ENCODE measurements at regions not wholly inside any gene's neighbourhood (a gene's known extent, or its start where the extent isn't known, plus 50 kb on each side); places are given as distances from the start of the nearest gene placed in this dataset.
"Not testable (repeated sequence)": the region's sequence is repeated elsewhere in the genome, so short reads cannot be mapped to it uniquely, and the experiment has no call there.

- H3K4me3 ChIP-seq (ENCODE audit: low read length) = no peak overlapping the region
- H3K27ac ChIP-seq (ENCODE audit: low read length) = no peak overlapping the region
- no peaks in the 10 kb centered on the region for H3K9me3 ChIP-seq (replicated peaks; ENCODE audit: control insufficient read depth, low read depth, low read length)
- no peaks in the 10 kb centered on the region for H3K4me1 ChIP-seq (ENCODE audit: control insufficient read depth, insufficient read depth, low read length)
- no peak for DNase-seq
- H3K27me3 ChIP-seq (ENCODE audit: control insufficient read depth, insufficient read depth, low read length) = no peaks in the 10 kb centered on the region
- H3K36me3 ChIP-seq (ENCODE audit: control insufficient read depth, insufficient read depth, low read length) = no peaks in the 10 kb centered on the region
Measured at GRCh38 chr4:72205298-72205697, 173.5 kb downstream of the NPFFR2 start.

- H3K36me3 ChIP-seq (ENCODE audit: control insufficient read depth, insufficient read depth, low read length) = no peaks in the 10 kb centered on the region
- WGBS (ENCODE audit: insufficient coverage) = no CpG with 5 or more reads among the region's 3 CpGs
- no peaks in the 10 kb centered on the region for H3K9me3 ChIP-seq (replicated peaks; ENCODE audit: control insufficient read depth, low read depth, low read length)
- DNase-seq = no peak
- H3K27me3 ChIP-seq (ENCODE audit: control insufficient read depth, insufficient read depth, low read length) = no peaks in the 10 kb centered on the region
- no peak overlapping the region for H3K4me3 ChIP-seq (ENCODE audit: low read length)
- no peaks in the 10 kb centered on the region for H3K4me1 ChIP-seq (ENCODE audit: control insufficient read depth, insufficient read depth, low read length)
- no peak overlapping the region for H3K27ac ChIP-seq (ENCODE audit: low read length)
Measured at GRCh38 chr4:72205831-72206230, 174.0 kb downstream of the NPFFR2 start.

DNA sequence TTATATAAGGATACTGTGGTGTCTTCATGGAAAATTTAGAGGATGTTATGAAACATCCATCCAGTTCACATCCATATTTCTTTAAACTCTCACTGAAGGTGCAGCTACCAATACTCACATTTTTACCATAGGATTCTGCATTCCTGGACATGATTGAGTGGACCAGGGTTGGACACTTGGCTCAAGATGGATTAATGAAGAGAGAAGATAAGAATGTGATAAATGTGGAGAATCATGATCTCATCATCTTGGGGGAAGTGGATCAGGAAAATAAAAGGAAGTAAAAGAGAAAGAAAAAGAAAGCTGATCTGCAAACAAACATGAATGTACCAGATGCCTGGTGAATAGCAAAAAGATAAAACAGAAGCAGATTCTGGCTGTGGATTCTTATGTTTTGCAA lies 175.4 kb downstream of the NPFFR2 start:
- H3K4me3 ChIP-seq (ENCODE audit: low read length) = no peak overlapping the region
- no peaks in the 10 kb centered on the region for H3K4me1 ChIP-seq (ENCODE audit: control insufficient read depth, insufficient read depth, low read length)
- no peaks in the 10 kb centered on the region for H3K9me3 ChIP-seq (replicated peaks; ENCODE audit: control insufficient read depth, low read depth, low read length)
- no peak for DNase-seq
- no peaks in the 10 kb centered on the region for H3K36me3 ChIP-seq (ENCODE audit: control insufficient read depth, insufficient read depth, low read length)
- no peaks in the 10 kb centered on the region for H3K27me3 ChIP-seq (ENCODE audit: control insufficient read depth, insufficient read depth, low read length)
- no peak overlapping the region for H3K27ac ChIP-seq (ENCODE audit: low read length)

DNA sequence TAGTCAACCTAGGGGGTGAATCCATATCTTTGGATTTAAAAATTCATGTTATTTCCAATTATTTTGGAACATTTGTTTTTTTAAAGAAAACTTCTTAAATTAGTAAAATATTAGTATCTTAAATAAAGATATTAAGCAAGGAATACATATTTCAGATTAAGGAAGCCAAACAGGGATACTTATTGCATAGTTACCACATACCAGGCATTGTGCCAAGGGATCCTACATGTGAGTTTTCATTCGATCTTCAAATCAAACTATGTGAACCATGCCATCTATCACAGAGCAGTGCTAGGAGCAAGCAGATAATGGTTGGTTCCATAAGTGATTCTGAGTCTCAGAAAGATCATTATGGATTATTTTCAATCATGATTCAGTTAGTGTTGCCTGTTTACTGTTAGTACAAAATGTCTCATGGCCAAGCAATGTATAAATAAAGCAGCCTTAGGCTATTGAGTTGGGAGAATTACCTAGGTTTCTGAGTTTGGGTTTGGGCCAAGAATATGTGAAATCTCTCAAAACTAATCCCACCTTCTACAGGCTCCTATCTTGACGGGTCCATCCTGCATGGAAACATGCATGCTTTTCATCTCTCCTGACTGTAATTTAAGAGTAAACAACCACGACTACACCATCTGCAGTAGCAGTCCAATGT lies 176.7 kb downstream of the NPFFR2 start:
- WGBS (ENCODE audit: insufficient coverage) = 57% methylated on average over 1 of the region's 3 CpGs
- H3K9me3 ChIP-seq (replicated peaks; ENCODE audit: control insufficient read depth, low read depth, low read length) = no peaks in the 10 kb centered on the region
- no peaks in the 10 kb centered on the region for H3K36me3 ChIP-seq (ENCODE audit: control insufficient read depth, insufficient read depth, low read length)
- H3K4me3 ChIP-seq (ENCODE audit: low read length) = no peak overlapping the region
- no peak for DNase-seq
- H3K4me1 ChIP-seq (ENCODE audit: control insufficient read depth, insufficient read depth, low read length) = no peaks in the 10 kb centered on the region
- H3K27ac ChIP-seq (ENCODE audit: low read length) = no peak overlapping the region
- H3K27me3 ChIP-seq (ENCODE audit: control insufficient read depth, insufficient read depth, low read length) = no peaks in the 10 kb centered on the region

GRCh38 chr4:72209600-72209999 lies 177.8 kb downstream of the NPFFR2 start:
- no peaks in the 10 kb centered on the region for H3K4me1 ChIP-seq (ENCODE audit: control insufficient read depth, insufficient read depth, low read length)
- H3K36me3 ChIP-seq (ENCODE audit: control insufficient read depth, insufficient read depth, low read length) = no peaks in the 10 kb centered on the region
- no peak for DNase-seq
- H3K27ac ChIP-seq (ENCODE audit: low read length) = no peak overlapping the region
- H3K9me3 ChIP-seq (replicated peaks; ENCODE audit: control insufficient read depth, low read depth, low read length) = no peaks in the 10 kb centered on the region
- no peaks in the 10 kb centered on the region for H3K27me3 ChIP-seq (ENCODE audit: control insufficient read depth, insufficient read depth, low read length)
- H3K4me3 ChIP-seq (ENCODE audit: low read length) = no peak overlapping the region

GRCh38 chr4:72213763-72214162 lies 182.0 kb downstream of the NPFFR2 start:
- not testable (repeated sequence) for H3K4me3 ChIP-seq (ENCODE audit: low read length); H3K27me3 ChIP-seq (ENCODE audit: control insufficient read depth, insufficient read depth, low read length); H3K4me1 ChIP-seq (ENCODE audit: control insufficient read depth, insufficient read depth, low read length); H3K36me3 ChIP-seq (ENCODE audit: control insufficient read depth, insufficient read depth, low read length); H3K27ac ChIP-seq (ENCODE audit: low read length); DNase-seq
- no CpG with 5 or more reads among the region's 5 CpGs for WGBS (ENCODE audit: insufficient coverage)
- peaks cover 13% of the 10 kb centered on the region for H3K9me3 ChIP-seq (replicated peaks; ENCODE audit: control insufficient read depth, low read depth, low read length)

DNA sequence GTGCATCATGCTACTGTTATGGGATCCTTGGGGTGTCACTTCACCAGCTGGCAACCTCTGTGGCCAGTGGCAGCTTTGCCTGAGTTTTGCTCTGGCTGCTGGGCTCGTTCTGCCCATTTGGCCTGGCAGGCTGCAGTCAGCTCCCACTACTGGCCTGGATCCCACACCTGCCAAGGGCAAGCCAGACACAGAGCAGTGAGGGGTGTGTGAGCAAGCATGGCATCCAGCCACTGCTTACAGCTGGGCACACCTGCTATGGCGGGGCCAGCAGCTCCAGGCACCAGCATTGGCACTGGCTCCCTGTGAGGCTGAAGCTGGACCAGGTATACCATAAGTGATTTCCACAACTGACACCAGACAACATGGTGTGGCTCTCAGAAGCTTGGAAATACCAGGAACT lies 183.4 kb downstream of the NPFFR2 start:
- no peaks in the 10 kb centered on the region for H3K4me1 ChIP-seq (ENCODE audit: control insufficient read depth, insufficient read depth, low read length)
- no peaks in the 10 kb centered on the region for H3K27me3 ChIP-seq (ENCODE audit: control insufficient read depth, insufficient read depth, low read length)
- no peak overlapping the region for H3K4me3 ChIP-seq (ENCODE audit: low read length)
- no peak overlapping the region for H3K27ac ChIP-seq (ENCODE audit: low read length)
- no peaks in the 10 kb centered on the region for H3K36me3 ChIP-seq (ENCODE audit: control insufficient read depth, insufficient read depth, low read length)
- WGBS (ENCODE audit: insufficient coverage) = 52% methylated on average over 2 of the region's 2 CpGs
- peaks cover 13% of the 10 kb centered on the region for H3K9me3 ChIP-seq (replicated peaks; ENCODE audit: control insufficient read depth, low read depth, low read length)
- no peak for DNase-seq

DNA sequence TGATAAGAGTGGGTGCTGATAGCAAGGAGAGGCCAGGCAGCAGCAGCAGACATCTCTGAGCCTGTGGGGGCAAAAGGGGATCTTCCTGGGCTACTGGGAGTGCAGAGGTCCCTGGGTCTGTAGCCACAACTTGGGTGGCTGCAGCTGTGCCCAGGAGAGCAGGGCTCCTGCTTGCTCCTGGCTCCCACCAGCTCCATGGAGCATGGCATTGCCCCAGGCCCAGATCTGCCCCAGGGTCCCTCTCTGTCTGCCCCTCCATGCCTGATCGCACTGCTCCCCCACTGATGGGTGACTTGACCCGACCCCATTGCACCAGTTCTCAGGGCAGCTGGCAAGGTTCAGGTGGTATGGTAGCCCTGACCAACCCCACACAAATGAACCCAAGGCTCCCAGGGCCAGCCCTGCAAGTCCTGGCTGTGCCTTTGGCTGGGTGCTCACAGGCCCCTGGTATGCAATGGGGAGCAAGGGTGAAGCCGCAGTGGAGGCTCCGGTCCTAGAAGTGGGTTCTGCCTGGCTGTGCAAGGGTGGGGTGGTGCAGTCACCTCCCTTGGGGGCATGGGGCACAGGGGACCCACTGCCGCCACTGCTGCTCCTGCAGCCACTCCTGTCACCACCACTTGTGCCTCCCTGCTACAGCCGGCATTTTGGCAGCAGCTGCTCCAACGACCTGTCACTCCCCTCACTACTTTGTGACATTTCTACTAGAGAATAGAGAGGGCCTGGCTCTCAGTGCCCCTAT lies 184.9 kb downstream of the NPFFR2 start:
- H3K27ac ChIP-seq (ENCODE audit: low read length) = no peak overlapping the region
- peaks cover 13% of the 10 kb centered on the region for H3K9me3 ChIP-seq (replicated peaks; ENCODE audit: control insufficient read depth, low read depth, low read length)
- WGBS (ENCODE audit: insufficient coverage) = 83% methylated on average over 2 of the region's 7 CpGs
- H3K4me3 ChIP-seq (ENCODE audit: low read length) = no peak overlapping the region
- no peaks in the 10 kb centered on the region for H3K36me3 ChIP-seq (ENCODE audit: control insufficient read depth, insufficient read depth, low read length)
- no peak for DNase-seq
- no peaks in the 10 kb centered on the region for H3K4me1 ChIP-seq (ENCODE audit: control insufficient read depth, insufficient read depth, low read length)
- H3K27me3 ChIP-seq (ENCODE audit: control insufficient read depth, insufficient read depth, low read length) = no peaks in the 10 kb centered on the region

GRCh38 chr4:72218953-72219352 lies 187.2 kb downstream of the NPFFR2 start:
- Histone ChIP-seq H3K36me3 (ENCODE audit: control insufficient read depth, insufficient read depth, low read length) (no peaks in the 10 kb centered on the region), H3K4me1 (ENCODE audit: control insufficient read depth, insufficient read depth, low read length) (no peaks in the 10 kb centered on the region), H3K9me3 (replicated peaks; ENCODE audit: control insufficient read depth, low read depth, low read length) (peaks cover 13% of the 10 kb centered on the region), H3K4me3 (ENCODE audit: low read length) (no peak overlapping the region), H3K27me3 (ENCODE audit: control insufficient read depth, insufficient read depth, low read length) (no peaks in the 10 kb centered on the region), H3K27ac (ENCODE audit: low read length) (no peak overlapping the region)
- peak; percentile 6 for DNase-seq
